ENCODE measurements at regions not wholly inside any gene's neighbourhood (a gene's known extent, or its start where the extent isn't known, plus 50 kb on each side); places are given as distances from the start of the nearest gene placed in this dataset.

DNA sequence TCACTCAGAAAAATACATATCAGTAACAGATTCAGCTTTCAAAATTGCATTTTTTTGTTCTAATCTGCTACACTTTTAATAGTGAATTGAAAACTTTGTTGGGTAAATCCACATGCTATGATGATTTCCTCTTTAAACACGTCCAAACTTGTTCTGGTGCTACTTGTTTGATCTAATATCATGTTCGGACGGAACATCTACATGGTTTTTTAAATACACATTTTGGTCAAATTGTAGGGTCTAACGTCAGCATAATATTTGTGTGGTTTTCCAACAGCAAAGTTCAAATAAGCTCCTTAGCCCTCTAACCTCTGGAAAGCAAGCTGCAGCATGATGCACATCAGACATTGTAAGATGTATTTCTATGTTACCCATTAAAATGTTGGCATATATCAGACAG, 98.5 kb upstream of the OSTN start:
- no peak for TF ChIP-seq POLR2A (IDR thresholded peaks at IDR 0.05)
- TF ChIP-seq, protein P1, sequence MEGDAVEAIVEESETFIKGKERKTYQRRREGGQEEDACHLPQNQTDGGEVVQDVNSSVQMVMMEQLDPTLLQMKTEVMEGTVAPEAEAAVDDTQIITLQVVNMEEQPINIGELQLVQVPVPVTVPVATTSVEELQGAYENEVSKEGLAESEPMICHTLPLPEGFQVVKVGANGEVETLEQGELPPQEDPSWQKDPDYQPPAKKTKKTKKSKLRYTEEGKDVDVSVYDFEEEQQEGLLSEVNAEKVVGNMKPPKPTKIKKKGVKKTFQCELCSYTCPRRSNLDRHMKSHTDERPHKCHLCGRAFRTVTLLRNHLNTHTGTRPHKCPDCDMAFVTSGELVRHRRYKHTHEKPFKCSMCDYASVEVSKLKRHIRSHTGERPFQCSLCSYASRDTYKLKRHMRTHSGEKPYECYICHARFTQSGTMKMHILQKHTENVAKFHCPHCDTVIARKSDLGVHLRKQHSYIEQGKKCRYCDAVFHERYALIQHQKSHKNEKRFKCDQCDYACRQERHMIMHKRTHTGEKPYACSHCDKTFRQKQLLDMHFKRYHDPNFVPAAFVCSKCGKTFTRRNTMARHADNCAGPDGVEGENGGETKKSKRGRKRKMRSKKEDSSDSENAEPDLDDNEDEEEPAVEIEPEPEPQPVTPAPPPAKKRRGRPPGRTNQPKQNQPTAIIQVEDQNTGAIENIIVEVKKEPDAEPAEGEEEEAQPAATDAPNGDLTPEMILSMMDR (IDR thresholded peaks at IDR 0.05), result no peak
